MM.1S (cell line): ENCODE measurements at regions not wholly inside any gene's neighbourhood (a gene's known extent, or its start where the extent isn't known, plus 50 kb on each side); places are given as distances from the start of the nearest gene placed in this dataset.

Source experiments
- EZH2 ChIP-seq: fragments of 300-600 bp; sonication (generic); optimal IDR thresholded peaks from 2 replicates; pipeline ENCODE3; 2017; ENCODE audit warnings: low read depth, mild to moderate bottlenecking, antibody characterized with exemption, low read length, mixed read lengths
- EZH2phosphoT487 ChIP-seq: fragments of 300-600 bp; sonication (generic); IDR thresholded peaks from 2 replicates; pipeline ENCODE4 v1.6.1; 2018; ENCODE audit warnings: antibody characterized with exemption, low read length
- TF ChIP-seq, protein P1 (sequence below): fragments of 300-600 bp; sonication (generic); IDR thresholded peaks from 2 replicates; pipeline ENCODE4 v1.5.1; 2016; ENCODE audit warnings: antibody characterized with exemption, low read length, mixed read lengths

DNA sequence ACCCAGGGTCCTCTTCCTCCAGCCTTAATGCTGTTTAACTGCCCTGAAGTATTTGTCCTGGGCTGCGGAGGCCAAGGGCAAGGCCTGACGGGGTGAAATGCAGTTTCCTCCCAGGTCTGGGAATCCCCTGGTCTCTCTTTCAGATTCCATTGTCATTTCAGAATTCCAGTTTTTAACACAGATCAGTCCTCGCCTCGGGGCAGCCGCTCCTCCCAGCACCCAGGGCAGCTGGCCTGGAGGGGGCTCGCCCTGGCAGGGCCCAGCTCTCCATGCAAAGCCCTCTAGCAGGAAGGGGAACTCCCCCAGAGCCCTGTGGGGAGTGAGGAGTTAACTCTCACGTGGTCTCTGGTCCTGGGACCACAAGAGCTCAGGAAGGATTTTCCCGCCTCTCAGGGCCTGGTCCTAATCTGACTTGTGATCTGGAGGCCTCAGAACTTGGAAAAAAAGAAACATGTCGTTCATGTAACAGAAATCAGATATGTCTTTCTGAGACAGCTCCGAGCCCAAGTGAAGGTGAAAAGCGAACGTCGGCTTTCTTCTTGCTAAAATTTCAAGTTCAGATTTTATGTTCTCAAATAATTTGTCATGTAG lies 265.6 kb upstream of the SFSWAP start:
- no peak for TF ChIP-seq EZH2
- TF ChIP-seq, protein P1, sequence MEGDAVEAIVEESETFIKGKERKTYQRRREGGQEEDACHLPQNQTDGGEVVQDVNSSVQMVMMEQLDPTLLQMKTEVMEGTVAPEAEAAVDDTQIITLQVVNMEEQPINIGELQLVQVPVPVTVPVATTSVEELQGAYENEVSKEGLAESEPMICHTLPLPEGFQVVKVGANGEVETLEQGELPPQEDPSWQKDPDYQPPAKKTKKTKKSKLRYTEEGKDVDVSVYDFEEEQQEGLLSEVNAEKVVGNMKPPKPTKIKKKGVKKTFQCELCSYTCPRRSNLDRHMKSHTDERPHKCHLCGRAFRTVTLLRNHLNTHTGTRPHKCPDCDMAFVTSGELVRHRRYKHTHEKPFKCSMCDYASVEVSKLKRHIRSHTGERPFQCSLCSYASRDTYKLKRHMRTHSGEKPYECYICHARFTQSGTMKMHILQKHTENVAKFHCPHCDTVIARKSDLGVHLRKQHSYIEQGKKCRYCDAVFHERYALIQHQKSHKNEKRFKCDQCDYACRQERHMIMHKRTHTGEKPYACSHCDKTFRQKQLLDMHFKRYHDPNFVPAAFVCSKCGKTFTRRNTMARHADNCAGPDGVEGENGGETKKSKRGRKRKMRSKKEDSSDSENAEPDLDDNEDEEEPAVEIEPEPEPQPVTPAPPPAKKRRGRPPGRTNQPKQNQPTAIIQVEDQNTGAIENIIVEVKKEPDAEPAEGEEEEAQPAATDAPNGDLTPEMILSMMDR = no peak
- no peak for TF ChIP-seq EZH2phosphoT487
